ENCODE measurements at regions not wholly inside any gene's neighbourhood (a gene's known extent, or its start where the extent isn't known, plus 50 kb on each side); places are given as distances from the start of the nearest gene placed in this dataset.

GRCh38 chr13:63279136-63279535, 1863.5 kb upstream of the PCDH20 start:
- Histone ChIP-seq H3K4me2 (ENCODE audit: low read length) (no peak overlapping the region), H3K27ac (ENCODE audit: low read depth, low read length) (no peak overlapping the region), H3K36me3 (ENCODE audit: control insufficient read depth in 1 of 2, insufficient read depth in 2 of 2, low read length in 2 of 2) (no peaks in the 10 kb centered on the region), H3K9ac (ENCODE audit: low read length) (no peak overlapping the region), H2AFZ (ENCODE audit: low read depth, low read length, poor library complexity, severe bottlenecking) (no peak overlapping the region), H3K9me3 (ENCODE audit: control insufficient read depth in 1 of 2, insufficient read depth in 1 of 2, low read depth in 1 of 2, low read length in 2 of 2) (no peaks in the 10 kb centered on the region), H3K9me2 (ENCODE audit: insufficient read depth) (no peaks in the 10 kb centered on the region), H4K20me1 (ENCODE audit: insufficient read depth) (no peaks in the 10 kb centered on the region), H3K4me1 (ENCODE audit: control insufficient read depth in 1 of 2, insufficient read depth in 2 of 2, low read length in 2 of 2) (no peaks in the 10 kb centered on the region), H3K27me3 (ENCODE audit: insufficient read depth, low read length) (no peaks in the 10 kb centered on the region), H3K4me3 (replicated peaks in 1 of 2; ENCODE audit: low read depth in 1 of 2, low read length in 2 of 2) (no peak overlapping the region), H3K79me2 (ENCODE audit: insufficient read depth, low read length) (no peaks in the 10 kb centered on the region)
- ChIA-PET RAD21 (ENCODE audit: low non-redundant PET in 1 of 2, low total read pairs in 2 of 2, uncharacterized antibody in 2 of 2, unreplicated experiment in 2 of 2) (no interaction called here), POLR2A (no interaction called here), CTCF (no interaction called here)
- ATAC-seq (no peak), DNase-seq (ENCODE audit: low read depth, low spot score) (no peak)
- intact Hi-C loops (cut with micrococcal nuclease) = no loop called here
- BruUV-seq (replicated peaks) = no TSS peak
- TF ChIP-seq SRF (IDR thresholded peaks at IDR 0.05; ENCODE audit: low read depth) = no peak
- no peak for TF ChIP-seq SP1 (IDR thresholded peaks at IDR 0.05; ENCODE audit: low read depth)
- TF ChIP-seq EZH2 (IDR thresholded peaks at IDR 0.05) = no peak
- no peak for TF ChIP-seq EGR1 (IDR thresholded peaks at IDR 0.05; ENCODE audit: low read depth)
- no peak for TF ChIP-seq ZBTB33 (IDR thresholded peaks at IDR 0.05; ENCODE audit: extremely low read depth, insufficient replicate concordance, low read length)
- TF ChIP-seq FOSL1 (IDR thresholded peaks at IDR 0.05; ENCODE audit: low read depth) = no peak
- TF ChIP-seq JUND (IDR thresholded peaks at IDR 0.05) = no peak
- no peak for TF ChIP-seq POLR2A (IDR thresholded peaks at IDR 0.05; ENCODE audit: borderline replicate concordance, extremely low read depth, insufficient read depth, insufficient read length)
- no peak for TF ChIP-seq POLR2AphosphoS5 (IDR thresholded peaks at IDR 0.05; ENCODE audit: low read depth, low read length)
- TF ChIP-seq TCF7L2 (IDR thresholded peaks at IDR 0.05; ENCODE audit: borderline replicate concordance, extremely low read depth, insufficient read depth, insufficient read length) = no peak
- TF ChIP-seq ZFX (IDR thresholded peaks at IDR 0.05) = no peak
- no peak for TF ChIP-seq CEBPB (IDR thresholded peaks at IDR 0.05; ENCODE audit: low read depth)
- no peak for TF ChIP-seq MAX (IDR thresholded peaks at IDR 0.05)
- TF ChIP-seq SIN3A (IDR thresholded peaks at IDR 0.05; ENCODE audit: low read depth) = no peak
- TF ChIP-seq ZNF274 (IDR thresholded peaks at IDR 0.05; ENCODE audit: low read depth, low read length) = no peak
- no peak for TF ChIP-seq YY1 (IDR thresholded peaks at IDR 0.05; ENCODE audit: extremely low read depth, insufficient replicate concordance, low read depth, low read length)

All from HCT116 (cell line).